Astrocyte (in vitro differentiated cells and primary cell): ENCODE measurements at regions not wholly inside any gene's neighbourhood (a gene's known extent, or its start where the extent isn't known, plus 50 kb on each side); places are given as distances from the start of the nearest gene placed in this dataset.

Experiments
- EZH2 ChIP-seq: IDR thresholded peaks from 2 replicates; pipeline ENCODE4 v1.6.1; 2012; ENCODE audit warnings: mild to moderate bottlenecking, low read length, inconsistent platforms; ENCODE audit not compliant: insufficient read depth
- TF ChIP-seq, protein P1 (sequence below): IDR thresholded peaks from 2 replicates; pipeline ENCODE4 v1.5.1; 2011; ENCODE audit warnings: low read depth, mild to moderate bottlenecking, inconsistent platforms, low read length, moderate library complexity; ENCODE audit not compliant: insufficient read depth

DNA sequence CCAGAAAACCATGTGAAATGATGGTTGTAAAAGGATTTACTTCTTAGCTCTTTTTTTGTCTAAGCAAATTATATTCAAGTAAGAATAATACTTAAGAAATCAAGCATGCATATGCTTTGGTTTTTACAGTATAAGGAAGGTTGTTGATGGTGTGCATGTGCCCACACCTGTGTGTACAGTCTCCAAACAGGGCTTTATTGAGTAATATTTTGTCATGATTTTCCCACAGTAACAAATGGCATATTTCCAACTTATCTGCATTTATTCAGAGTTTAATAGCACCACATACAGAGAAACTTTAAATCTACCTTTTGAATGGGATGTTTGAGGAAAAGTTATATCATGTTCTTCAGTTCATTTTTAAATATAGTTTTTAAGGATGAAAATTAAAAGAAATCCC lies 76.5 kb upstream of the DSG1 start:
- TF ChIP-seq, protein P1, sequence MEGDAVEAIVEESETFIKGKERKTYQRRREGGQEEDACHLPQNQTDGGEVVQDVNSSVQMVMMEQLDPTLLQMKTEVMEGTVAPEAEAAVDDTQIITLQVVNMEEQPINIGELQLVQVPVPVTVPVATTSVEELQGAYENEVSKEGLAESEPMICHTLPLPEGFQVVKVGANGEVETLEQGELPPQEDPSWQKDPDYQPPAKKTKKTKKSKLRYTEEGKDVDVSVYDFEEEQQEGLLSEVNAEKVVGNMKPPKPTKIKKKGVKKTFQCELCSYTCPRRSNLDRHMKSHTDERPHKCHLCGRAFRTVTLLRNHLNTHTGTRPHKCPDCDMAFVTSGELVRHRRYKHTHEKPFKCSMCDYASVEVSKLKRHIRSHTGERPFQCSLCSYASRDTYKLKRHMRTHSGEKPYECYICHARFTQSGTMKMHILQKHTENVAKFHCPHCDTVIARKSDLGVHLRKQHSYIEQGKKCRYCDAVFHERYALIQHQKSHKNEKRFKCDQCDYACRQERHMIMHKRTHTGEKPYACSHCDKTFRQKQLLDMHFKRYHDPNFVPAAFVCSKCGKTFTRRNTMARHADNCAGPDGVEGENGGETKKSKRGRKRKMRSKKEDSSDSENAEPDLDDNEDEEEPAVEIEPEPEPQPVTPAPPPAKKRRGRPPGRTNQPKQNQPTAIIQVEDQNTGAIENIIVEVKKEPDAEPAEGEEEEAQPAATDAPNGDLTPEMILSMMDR, result no peak
- TF ChIP-seq EZH2, result no peak
